ENCODE measurements at regions not wholly inside any gene's neighbourhood (a gene's known extent, or its start where the extent isn't known, plus 50 kb on each side); places are given as distances from the start of the nearest gene placed in this dataset.

DNA sequence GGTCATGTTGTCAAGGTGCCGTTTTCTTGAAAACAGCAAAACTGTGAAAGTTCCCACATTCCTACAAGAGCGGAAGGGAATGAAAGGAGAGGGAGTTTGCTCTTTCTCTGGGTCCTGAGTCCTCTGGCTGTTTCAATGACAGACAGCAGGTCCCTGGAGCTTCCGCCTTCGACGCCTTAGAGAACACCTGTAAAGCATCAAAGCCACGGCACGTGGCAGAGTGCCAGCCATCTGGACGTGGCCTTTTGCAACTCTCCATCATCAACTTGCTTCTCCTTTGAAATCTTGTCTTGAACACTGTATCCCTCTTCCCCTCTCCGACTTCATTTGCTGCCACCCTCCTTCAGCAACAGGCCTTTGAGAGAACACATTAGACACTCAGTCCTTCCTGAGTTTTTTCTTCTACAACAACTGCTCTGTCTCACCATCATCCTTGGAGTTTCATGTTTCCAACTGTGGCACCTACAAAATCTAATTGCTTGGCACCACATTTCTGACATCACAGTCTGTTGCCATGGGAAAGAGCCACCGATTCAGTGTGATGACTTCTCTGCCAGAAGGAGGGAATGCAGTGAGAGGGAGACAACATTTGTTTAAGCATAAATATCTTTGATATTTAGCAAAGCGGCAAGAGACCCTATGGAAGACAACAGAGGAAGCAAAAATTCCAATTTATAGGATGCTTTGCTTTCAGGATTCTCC lies 204.9 kb upstream of the PTER start:
- no peak for TF ChIP-seq POLR2A (IDR thresholded peaks at IDR 0.05; ENCODE audit: low read depth, low read length)
- no peak for TF ChIP-seq RCOR1 (IDR thresholded peaks at IDR 0.05; ENCODE audit: insufficient replicate concordance, low read length)
- TF ChIP-seq, protein P1, sequence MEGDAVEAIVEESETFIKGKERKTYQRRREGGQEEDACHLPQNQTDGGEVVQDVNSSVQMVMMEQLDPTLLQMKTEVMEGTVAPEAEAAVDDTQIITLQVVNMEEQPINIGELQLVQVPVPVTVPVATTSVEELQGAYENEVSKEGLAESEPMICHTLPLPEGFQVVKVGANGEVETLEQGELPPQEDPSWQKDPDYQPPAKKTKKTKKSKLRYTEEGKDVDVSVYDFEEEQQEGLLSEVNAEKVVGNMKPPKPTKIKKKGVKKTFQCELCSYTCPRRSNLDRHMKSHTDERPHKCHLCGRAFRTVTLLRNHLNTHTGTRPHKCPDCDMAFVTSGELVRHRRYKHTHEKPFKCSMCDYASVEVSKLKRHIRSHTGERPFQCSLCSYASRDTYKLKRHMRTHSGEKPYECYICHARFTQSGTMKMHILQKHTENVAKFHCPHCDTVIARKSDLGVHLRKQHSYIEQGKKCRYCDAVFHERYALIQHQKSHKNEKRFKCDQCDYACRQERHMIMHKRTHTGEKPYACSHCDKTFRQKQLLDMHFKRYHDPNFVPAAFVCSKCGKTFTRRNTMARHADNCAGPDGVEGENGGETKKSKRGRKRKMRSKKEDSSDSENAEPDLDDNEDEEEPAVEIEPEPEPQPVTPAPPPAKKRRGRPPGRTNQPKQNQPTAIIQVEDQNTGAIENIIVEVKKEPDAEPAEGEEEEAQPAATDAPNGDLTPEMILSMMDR (conservative IDR thresholded peaks at IDR 0.05; ENCODE audit: low read depth, low read length), result no peak
- TF ChIP-seq CHD1 (IDR thresholded peaks at IDR 0.05; ENCODE audit: low read depth, low read length), result no peak
- TF ChIP-seq MAFK (IDR thresholded peaks at IDR 0.05; ENCODE audit: low read depth, low read length), result no peak
- TF ChIP-seq, protein P2, sequence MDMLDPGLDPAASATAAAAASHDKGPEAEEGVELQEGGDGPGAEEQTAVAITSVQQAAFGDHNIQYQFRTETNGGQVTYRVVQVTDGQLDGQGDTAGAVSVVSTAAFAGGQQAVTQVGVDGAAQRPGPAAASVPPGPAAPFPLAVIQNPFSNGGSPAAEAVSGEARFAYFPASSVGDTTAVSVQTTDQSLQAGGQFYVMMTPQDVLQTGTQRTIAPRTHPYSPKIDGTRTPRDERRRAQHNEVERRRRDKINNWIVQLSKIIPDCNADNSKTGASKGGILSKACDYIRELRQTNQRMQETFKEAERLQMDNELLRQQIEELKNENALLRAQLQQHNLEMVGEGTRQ (IDR thresholded peaks at IDR 0.05; ENCODE audit: low read depth, low read length), result no peak
- no peak for TF ChIP-seq RAD21 (IDR thresholded peaks at IDR 0.05; ENCODE audit: low read length)
- TF ChIP-seq, protein P3, sequence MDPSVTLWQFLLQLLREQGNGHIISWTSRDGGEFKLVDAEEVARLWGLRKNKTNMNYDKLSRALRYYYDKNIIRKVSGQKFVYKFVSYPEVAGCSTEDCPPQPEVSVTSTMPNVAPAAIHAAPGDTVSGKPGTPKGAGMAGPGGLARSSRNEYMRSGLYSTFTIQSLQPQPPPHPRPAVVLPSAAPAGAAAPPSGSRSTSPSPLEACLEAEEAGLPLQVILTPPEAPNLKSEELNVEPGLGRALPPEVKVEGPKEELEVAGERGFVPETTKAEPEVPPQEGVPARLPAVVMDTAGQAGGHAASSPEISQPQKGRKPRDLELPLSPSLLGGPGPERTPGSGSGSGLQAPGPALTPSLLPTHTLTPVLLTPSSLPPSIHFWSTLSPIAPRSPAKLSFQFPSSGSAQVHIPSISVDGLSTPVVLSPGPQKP (IDR thresholded peaks at IDR 0.05; ENCODE audit: borderline replicate concordance, low read depth, low read length), result no peak
- TF ChIP-seq RFX5 (IDR thresholded peaks at IDR 0.05; ENCODE audit: low read depth, low read length), result no peak
- no peak for TF ChIP-seq CEBPB (IDR thresholded peaks at IDR 0.05; ENCODE audit: low read depth, low read length)
- TF ChIP-seq MXI1 (IDR thresholded peaks at IDR 0.05; ENCODE audit: borderline replicate concordance, low read depth, low read length), result no peak
- no peak for TF ChIP-seq BHLHE40 (IDR thresholded peaks at IDR 0.05; ENCODE audit: low read depth, low read length)
- no peak for TF ChIP-seq SMC3 (IDR thresholded peaks at IDR 0.05; ENCODE audit: low read depth, low read length)

All from IMR-90 (cell line).